ENCODE measurements at regions not wholly inside any gene's neighbourhood (a gene's known extent, or its start where the extent isn't known, plus 50 kb on each side); places are given as distances from the start of the nearest gene placed in this dataset.
"Not testable (repeated sequence)": the region's sequence is repeated elsewhere in the genome, so short reads cannot be mapped to it uniquely, and the experiment has no call there.

DNA sequence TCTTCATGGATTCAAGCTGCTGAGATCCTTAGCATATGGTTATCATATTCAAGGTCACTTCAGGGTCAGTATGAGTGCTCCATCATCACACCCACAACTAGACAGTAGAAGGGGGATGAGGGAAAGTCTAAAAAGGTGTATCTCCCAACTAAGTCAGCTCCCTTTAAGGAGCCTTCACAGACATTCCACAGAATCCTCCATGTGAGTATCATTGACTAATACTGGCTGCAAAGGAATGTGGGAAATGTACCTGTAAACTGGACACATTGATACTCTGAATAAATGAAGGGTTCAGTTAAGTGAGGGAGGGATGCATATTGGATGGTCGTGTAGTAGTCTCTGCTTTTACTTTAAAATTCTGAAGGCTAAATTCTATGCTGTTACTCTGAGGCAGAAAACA is 330.7 kb downstream of the LRRC70 start:
- no peaks in the 10 kb centered on the region for H3K27me3 Mint-ChIP-seq (ENCODE audit: unreplicated experiment)
- H3K9me3 Mint-ChIP-seq (ENCODE audit: unreplicated experiment), result peaks cover 2% of the 10 kb centered on the region
- H3K4me3 Mint-ChIP-seq (ENCODE audit: unreplicated experiment), result no peak overlapping the region
- no peak overlapping the region for H3K27ac Mint-ChIP-seq (ENCODE audit: unreplicated experiment)
- TF ChIP-seq, protein P1, sequence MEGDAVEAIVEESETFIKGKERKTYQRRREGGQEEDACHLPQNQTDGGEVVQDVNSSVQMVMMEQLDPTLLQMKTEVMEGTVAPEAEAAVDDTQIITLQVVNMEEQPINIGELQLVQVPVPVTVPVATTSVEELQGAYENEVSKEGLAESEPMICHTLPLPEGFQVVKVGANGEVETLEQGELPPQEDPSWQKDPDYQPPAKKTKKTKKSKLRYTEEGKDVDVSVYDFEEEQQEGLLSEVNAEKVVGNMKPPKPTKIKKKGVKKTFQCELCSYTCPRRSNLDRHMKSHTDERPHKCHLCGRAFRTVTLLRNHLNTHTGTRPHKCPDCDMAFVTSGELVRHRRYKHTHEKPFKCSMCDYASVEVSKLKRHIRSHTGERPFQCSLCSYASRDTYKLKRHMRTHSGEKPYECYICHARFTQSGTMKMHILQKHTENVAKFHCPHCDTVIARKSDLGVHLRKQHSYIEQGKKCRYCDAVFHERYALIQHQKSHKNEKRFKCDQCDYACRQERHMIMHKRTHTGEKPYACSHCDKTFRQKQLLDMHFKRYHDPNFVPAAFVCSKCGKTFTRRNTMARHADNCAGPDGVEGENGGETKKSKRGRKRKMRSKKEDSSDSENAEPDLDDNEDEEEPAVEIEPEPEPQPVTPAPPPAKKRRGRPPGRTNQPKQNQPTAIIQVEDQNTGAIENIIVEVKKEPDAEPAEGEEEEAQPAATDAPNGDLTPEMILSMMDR (IDR thresholded peaks at IDR 0.05; ENCODE audit: partially characterized antibody, unreplicated experiment), result no peak
- no peaks in the 10 kb centered on the region for H3K4me1 Mint-ChIP-seq (ENCODE audit: low read depth, unreplicated experiment)
- no peak for DNase-seq
- no peaks in the 10 kb centered on the region for H3K36me3 Mint-ChIP-seq (ENCODE audit: unreplicated experiment)

DNA sequence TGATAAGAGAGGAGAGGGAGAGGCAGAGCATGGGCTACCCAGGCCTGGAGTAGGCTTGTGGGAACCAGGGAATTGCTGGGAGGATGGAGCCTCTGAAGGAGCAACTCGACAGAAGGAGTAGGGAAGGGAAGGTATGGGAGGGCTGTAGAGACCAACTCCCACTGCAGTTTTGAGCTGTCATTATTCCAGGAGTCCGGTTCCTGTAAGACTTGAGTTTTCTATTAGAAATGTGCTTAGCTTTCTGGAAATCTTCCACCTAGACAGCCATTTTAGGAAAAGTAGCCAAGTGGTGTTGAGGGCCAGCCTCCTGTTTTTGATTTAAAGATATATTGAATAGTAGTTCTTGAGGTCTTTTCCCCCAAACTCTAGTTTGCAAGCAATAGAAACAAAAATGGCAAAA is 323.5 kb downstream of the LRRC70 start:
- TF ChIP-seq, protein P1 (IDR thresholded peaks at IDR 0.05; ENCODE audit: partially characterized antibody, unreplicated experiment), result no peak
- no peaks in the 10 kb centered on the region for H3K36me3 Mint-ChIP-seq (ENCODE audit: unreplicated experiment)

DNA sequence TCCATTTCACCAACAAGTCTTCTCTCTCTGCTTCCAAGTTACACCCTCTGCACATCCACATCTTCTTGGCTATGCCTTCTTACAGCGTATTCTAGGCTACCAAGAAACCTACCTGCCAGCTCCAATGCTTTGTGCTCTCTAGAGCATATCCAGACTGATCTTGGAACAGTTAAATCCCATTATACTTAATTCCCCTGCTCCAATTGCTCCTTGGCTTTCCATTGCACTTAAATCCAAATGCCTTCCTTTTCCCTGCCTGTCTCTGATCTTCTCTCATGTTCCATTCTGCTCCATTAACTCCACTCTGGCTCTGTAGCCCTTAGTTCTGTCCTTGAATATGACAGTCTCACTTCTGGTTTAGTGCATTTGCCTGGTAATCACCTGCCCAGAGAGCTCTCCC is 322.4 kb downstream of the LRRC70 start:
- no peak for DNase-seq
- no peaks in the 10 kb centered on the region for H3K9me3 Mint-ChIP-seq (ENCODE audit: unreplicated experiment)
- no peak overlapping the region for H3K27ac Mint-ChIP-seq (ENCODE audit: unreplicated experiment)
- H3K4me1 Mint-ChIP-seq (ENCODE audit: low read depth, unreplicated experiment), result peaks cover 2% of the 10 kb centered on the region
- no peak overlapping the region for H3K4me3 Mint-ChIP-seq (ENCODE audit: unreplicated experiment)
- peaks cover 2% of the 10 kb centered on the region for H3K27me3 Mint-ChIP-seq (ENCODE audit: unreplicated experiment)
- no peaks in the 10 kb centered on the region for H3K36me3 Mint-ChIP-seq (ENCODE audit: unreplicated experiment)
- TF ChIP-seq, protein P1 (IDR thresholded peaks at IDR 0.05; ENCODE audit: partially characterized antibody, unreplicated experiment), result no peak

More for the DNA sequence above, 323.5 kb downstream of the LRRC70 start:
- Mint-ChIP-seq H3K4me3 (ENCODE audit: unreplicated experiment) (no peak overlapping the region), H3K27me3 (ENCODE audit: unreplicated experiment) (peaks cover 2% of the 10 kb centered on the region), H3K27ac (ENCODE audit: unreplicated experiment) (no peak overlapping the region), H3K4me1 (ENCODE audit: low read depth, unreplicated experiment) (peaks cover 2% of the 10 kb centered on the region), H3K9me3 (ENCODE audit: unreplicated experiment) (no peaks in the 10 kb centered on the region)
- DNase-seq, result no peak

DNA sequence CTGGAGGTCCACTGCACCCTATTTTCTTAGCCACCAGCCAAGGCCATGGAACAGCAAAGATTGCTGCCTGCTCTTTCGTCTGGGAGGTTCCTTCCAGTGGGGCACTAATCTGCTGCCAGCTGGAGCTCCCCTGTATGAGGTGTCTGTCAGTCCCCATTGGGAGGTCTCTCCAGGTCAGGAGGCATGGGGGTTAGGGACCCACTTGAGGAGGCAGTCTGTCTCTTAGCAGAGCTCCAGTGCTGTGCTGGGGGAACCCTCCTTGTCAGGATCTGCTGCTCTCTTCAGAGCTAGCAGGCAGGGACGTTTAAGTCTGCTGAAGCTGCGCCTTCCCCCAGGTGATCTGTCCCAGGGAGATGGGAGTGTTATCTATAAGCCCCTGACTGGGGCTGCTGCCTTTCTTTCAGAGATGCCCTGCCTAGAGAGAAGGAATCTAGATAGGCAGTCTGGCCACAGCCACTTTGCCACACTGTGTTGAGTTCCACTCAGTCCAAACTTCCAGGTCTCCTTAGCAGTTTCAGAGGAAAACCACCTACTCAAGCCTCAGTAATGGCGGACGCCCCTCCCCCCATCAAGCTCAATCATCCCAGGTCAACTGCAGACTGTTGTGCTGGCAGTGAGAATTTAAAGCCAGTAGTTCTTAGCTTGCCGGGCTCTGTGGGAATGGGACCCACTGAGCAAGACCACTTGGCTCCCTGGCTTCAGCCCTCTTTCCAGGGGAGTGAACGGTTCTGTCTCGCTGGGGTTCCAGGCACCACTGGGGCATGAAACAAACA is 317.7 kb downstream of the LRRC70 start:
- DNase-seq, result no peak
- TF ChIP-seq, protein P1 (IDR thresholded peaks at IDR 0.05; ENCODE audit: partially characterized antibody, unreplicated experiment), result no peak
- H3K27me3 Mint-ChIP-seq (ENCODE audit: unreplicated experiment), result peaks cover 5% of the 10 kb centered on the region
- H3K36me3 Mint-ChIP-seq (ENCODE audit: unreplicated experiment), result no peaks in the 10 kb centered on the region
- H3K4me1 Mint-ChIP-seq (ENCODE audit: low read depth, unreplicated experiment), result peaks cover 2% of the 10 kb centered on the region
- peaks cover 2% of the 10 kb centered on the region for H3K9me3 Mint-ChIP-seq (ENCODE audit: unreplicated experiment)
- H3K27ac Mint-ChIP-seq (ENCODE audit: unreplicated experiment), result no peak overlapping the region
- H3K4me3 Mint-ChIP-seq (ENCODE audit: unreplicated experiment), result no peak overlapping the region

DNA sequence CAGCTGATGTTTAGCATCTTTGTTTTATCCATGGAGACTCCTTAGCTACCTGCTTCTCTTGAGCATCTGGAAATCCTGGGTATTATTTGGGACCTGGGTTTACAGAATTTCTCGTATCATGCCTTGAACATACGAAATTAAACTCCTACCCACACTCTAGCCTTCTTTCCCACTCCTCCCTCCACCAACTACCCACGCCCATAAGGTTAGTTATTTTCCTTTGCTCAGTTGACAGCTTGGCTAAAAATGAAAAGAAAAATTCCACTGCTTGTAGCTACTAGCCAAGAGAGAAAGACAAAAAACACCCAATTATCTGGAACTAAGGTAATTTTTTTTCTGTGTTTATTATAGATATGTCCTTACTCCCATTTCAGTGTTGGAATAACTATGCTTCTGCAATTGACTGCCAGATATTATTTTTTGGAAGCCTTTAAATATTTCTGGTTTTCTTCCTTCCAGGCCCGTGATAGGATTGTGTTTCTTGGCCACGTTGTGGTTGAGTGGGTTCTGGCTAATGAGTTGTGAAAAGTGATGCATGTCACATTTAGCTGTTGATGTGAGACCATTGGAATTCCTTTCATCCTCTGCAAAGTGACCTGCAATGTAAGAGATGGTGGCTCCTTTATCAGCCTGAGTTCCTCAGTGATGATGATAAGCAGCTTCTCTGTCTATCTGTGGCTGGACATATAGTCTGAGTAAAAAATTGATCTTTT is 308.1 kb downstream of the LRRC70 start:
- Mint-ChIP-seq H3K4me3 (ENCODE audit: unreplicated experiment) (no peak overlapping the region), H3K36me3 (ENCODE audit: unreplicated experiment) (no peaks in the 10 kb centered on the region), H3K4me1 (ENCODE audit: low read depth, unreplicated experiment) (no peaks in the 10 kb centered on the region), H3K9me3 (ENCODE audit: unreplicated experiment) (no peaks in the 10 kb centered on the region), H3K27ac (ENCODE audit: unreplicated experiment) (no peak overlapping the region), H3K27me3 (ENCODE audit: unreplicated experiment) (no peaks in the 10 kb centered on the region)
- no peak for DNase-seq
- TF ChIP-seq, protein P1 (IDR thresholded peaks at IDR 0.05; ENCODE audit: partially characterized antibody, unreplicated experiment), result no peak

DNA sequence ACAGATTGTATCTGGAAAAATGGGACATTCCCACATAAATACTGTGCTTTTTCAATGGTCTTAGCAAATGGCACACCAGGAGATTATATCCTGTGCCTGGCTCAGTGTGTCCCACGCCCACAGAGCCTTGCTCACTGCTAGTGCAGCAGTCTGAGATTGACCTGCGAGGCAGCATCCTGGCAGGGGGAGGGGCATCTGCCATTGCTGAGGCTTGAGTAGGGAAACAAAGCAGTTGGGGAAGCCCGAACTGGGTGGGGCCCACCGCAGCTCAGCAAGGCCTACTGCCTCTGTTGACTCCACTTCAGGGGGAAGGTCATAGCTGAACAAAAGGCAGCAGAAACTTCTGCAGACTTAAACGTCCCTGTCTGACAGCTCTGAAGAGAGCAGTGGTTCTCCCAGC is 258.7 kb downstream of the LRRC70 start:
- not testable (repeated sequence) for H3K27ac Mint-ChIP-seq (ENCODE audit: unreplicated experiment); DNase-seq; H3K4me1 Mint-ChIP-seq (ENCODE audit: low read depth, unreplicated experiment); H3K4me3 Mint-ChIP-seq (ENCODE audit: unreplicated experiment); H3K27me3 Mint-ChIP-seq (ENCODE audit: unreplicated experiment); H3K9me3 Mint-ChIP-seq (ENCODE audit: unreplicated experiment)
- H3K36me3 Mint-ChIP-seq (ENCODE audit: unreplicated experiment), result peaks cover 10% of the 10 kb centered on the region

Data from glutamatergic neuron (in vitro differentiated cells).